PC-9 (cell line): ENCODE measurements at regions not wholly inside any gene's neighbourhood (a gene's known extent, or its start where the extent isn't known, plus 50 kb on each side); places are given as distances from the start of the nearest gene placed in this dataset.

ENCODE experiments used
- BruUV-seq: library from RNA; stranded (reverse); fragments of 400-500 nt; replicated peaks from 2 replicates; lab custom pipeline; 2021; lab: Mats Ljungman, UMichigan
- CTCF ChIA-PET: fragments of 300-600 bp; sonication (Branson Sonifier 250); formaldehyde crosslinking; loops from one replicate; lab custom pipeline; 2022; ENCODE audit warnings: antibody characterized with exemption; lab: Charles Lee
- POLR2A ChIA-PET: fragments of 300-600 bp; sonication (Branson Sonifier 250); formaldehyde crosslinking; loops from one replicate; lab custom pipeline; 2022; ENCODE audit warnings: antibody characterized with exemption; ENCODE audit not compliant: unreplicated experiment; lab: Charles Lee
- DNase-seq, 2 experiments: peaks; one replicate each; pipeline versions ENCODE4 v3.0.0 to v3.0.0-alpha.2; 2015 to 2022; ENCODE audit warnings: mixed read lengths in 1 of 2
- H2AFZ ChIP-seq: fragments of 200-600 bp; sonication (generic); 2 replicates; pipeline ENCODE4 v1.8.1; 2017; ENCODE audit warnings: antibody characterized with exemption
- H3F3A ChIP-seq: fragments of 200-600 bp; sonication (generic); 2 replicates; pipeline ENCODE4 v1.8.1; 2017; ENCODE audit warnings: antibody characterized with exemption, mild to moderate bottlenecking, low read depth; ENCODE audit not compliant: insufficient read depth
- H3K27ac ChIP-seq: fragments of 200-600 bp; sonication (generic); 2 replicates; pipeline ENCODE4 v1.6.1; 2016; ENCODE audit warnings: mixed run types
- H3K27me3 ChIP-seq: fragments of 200-600 bp; sonication (generic); 2 replicates; pipeline ENCODE4 v1.6.1; 2016; ENCODE audit warnings: low read depth, mixed run types; ENCODE audit not compliant: insufficient read depth
- H3K36me3 ChIP-seq: fragments of 200-600 bp; sonication (generic); 2 replicates; pipeline ENCODE4 v1.6.1; 2016; ENCODE audit warnings: low read depth, mixed run types
- H3K4me1 ChIP-seq: fragments of 200-600 bp; sonication (generic); replicated peaks from 2 replicates; pipeline ENCODE4 v1.6.1; 2016; ENCODE audit warnings: mixed run types; ENCODE audit not compliant: insufficient read depth
- H3K4me2 ChIP-seq: fragments of 200-600 bp; sonication (generic); 2 replicates; pipeline ENCODE4 v1.6.1; 2017; ENCODE audit warnings: mixed run types
- H3K4me3 ChIP-seq: fragments of 200-600 bp; sonication (generic); 2 replicates; pipeline ENCODE4 v1.6.1; 2016; ENCODE audit warnings: mixed run types
- H3K79me2 ChIP-seq: fragments of 200-600 bp; sonication (generic); 2 replicates; pipeline ENCODE4 v1.6.1; 2017; ENCODE audit warnings: low read depth, mixed run types
- H3K9me2 ChIP-seq: fragments of 200-600 bp; sonication (generic); 2 replicates; pipeline ENCODE4 v1.8.1; 2017; ENCODE audit warnings: mild to moderate bottlenecking; ENCODE audit not compliant: insufficient read depth
- H3K9me3 ChIP-seq: fragments of 200-600 bp; sonication (generic); 2 replicates; pipeline ENCODE4 v1.8.1; 2016; ENCODE audit warnings: low read depth; ENCODE audit not compliant: insufficient read depth
- H4K20me1 ChIP-seq: fragments of 200-600 bp; sonication (generic); 2 replicates; pipeline ENCODE4 v1.8.1; 2017; ENCODE audit not compliant: insufficient read depth
- CTCF ChIP-seq: fragments of 200-600 bp; sonication (generic); conservative IDR thresholded peaks from 2 replicates; pipeline ENCODE4 v1.6.1; 2017; ENCODE audit warnings: mixed run types, antibody characterized with exemption, mild to moderate bottlenecking, moderate library complexity
- EZH2 ChIP-seq: fragments of 200-600 bp; sonication (generic); IDR thresholded peaks from 2 replicates; pipeline ENCODE4 v1.8.0; 2017; ENCODE audit warnings: antibody characterized with exemption, low read depth
- intact Hi-C: fragments of 100-400 bp; cut with micrococcal nuclease; formaldehyde crosslinking; loops from one replicate; pipeline ENCODE4 v1.10.0; 2022; ENCODE audit not compliant: unreplicated experiment

- peak overlapping the region; percentile 3 for H2AFZ ChIP-seq
- no TSS peak for BruUV-seq
- TF ChIP-seq CTCF (no peak), EZH2 (no peak)
- no peaks in the 10 kb centered on the region for H3K79me2 ChIP-seq
- peak overlapping the region; percentile 55 for H3K4me2 ChIP-seq
- intact Hi-C loops, result loop anchor here (1.0 to 2.0 kb wide), 3 partner anchors 58 to 135 kb away; partner anchors contain the start of gene PTPRK
- H3K36me3 ChIP-seq, result no peaks in the 10 kb centered on the region
- H3K9me3 ChIP-seq, result peaks cover 9% of the 10 kb centered on the region; the same call in 1 of the 2 replicates
- H3K4me3 ChIP-seq, result peak overlapping the region; percentile 1; the same call in 1 of the 2 replicates
- CTCF ChIA-PET, result interaction anchor here (1.0 kb wide), 1 partner anchor 136 kb away, joined by 3 read pairs; the partner anchor contains the start of gene PTPRK
- H3K27me3 ChIP-seq, result no peaks in the 10 kb centered on the region
- H3K9me2 ChIP-seq, result no peaks in the 10 kb centered on the region
- POLR2A ChIA-PET, result interaction anchor here (0.6 to 0.7 kb wide), 2 partner anchors 87 to 159 kb away, joined by 3 to 6 read pairs; no protein-coding TSS in a partner anchor
- H3F3A ChIP-seq, result peaks cover 12% of the 10 kb centered on the region
- peak overlapping the region; percentile 89 for H3K27ac ChIP-seq
- H3K4me1 ChIP-seq, result peaks cover 43% of the 10 kb centered on the region
- peak; percentile 56 to 97 for DNase-seq
- H4K20me1 ChIP-seq, result no peaks in the 10 kb centered on the region
Measured at GRCh38 chr6:128655978-128656498, 135.6 kb upstream of the PTPRK start.

GRCh38 chr6:128648022-128648598 lies 127.7 kb upstream of the PTPRK start:
- H3K9me2 ChIP-seq, result no peaks in the 10 kb centered on the region
- TF ChIP-seq EZH2 (no peak), CTCF (no peak)
- H4K20me1 ChIP-seq, result no peaks in the 10 kb centered on the region
- POLR2A ChIA-PET, result no interaction called here
- intact Hi-C loops, result no loop called here
- no TSS peak for BruUV-seq
- no peaks in the 10 kb centered on the region for H3K27me3 ChIP-seq
- no peak overlapping the region for H3K4me2 ChIP-seq
- no peaks in the 10 kb centered on the region for H3K36me3 ChIP-seq
- no peaks in the 10 kb centered on the region for H3K9me3 ChIP-seq
- H3K4me1 ChIP-seq, result peaks cover 8% of the 10 kb centered on the region; the same call in 1 of the 2 replicates
- CTCF ChIA-PET, result interaction anchor here (0.6 kb wide), 1 partner anchor 14 kb away, joined by 3 read pairs; no protein-coding TSS in a partner anchor
- H3F3A ChIP-seq, result no peaks in the 10 kb centered on the region
- no peak overlapping the region for H3K27ac ChIP-seq
- H3K79me2 ChIP-seq, result no peaks in the 10 kb centered on the region
- no peak for DNase-seq
- H2AFZ ChIP-seq, result no peak overlapping the region
- no peak overlapping the region for H3K4me3 ChIP-seq

GRCh38 chr6:128642132-128642531 lies 121.7 kb upstream of the PTPRK start:
- Histone ChIP-seq H3K79me2 (no peaks in the 10 kb centered on the region), H3K9me3 (peaks cover 8% of the 10 kb centered on the region; the same call in 1 of the 2 replicates), H2AFZ (no peak overlapping the region), H3K27ac (no peak overlapping the region), H3K36me3 (no peaks in the 10 kb centered on the region), H3K9me2 (peaks cover 3% of the 10 kb centered on the region; the same call in 1 of the 2 replicates), H4K20me1 (no peaks in the 10 kb centered on the region), H3F3A (no peaks in the 10 kb centered on the region), H3K4me1 (no peaks in the 10 kb centered on the region), H3K27me3 (no peaks in the 10 kb centered on the region), H3K4me3 (no peak overlapping the region), H3K4me2 (no peak overlapping the region)
- TF ChIP-seq CTCF (no peak), EZH2 (no peak)
- POLR2A ChIA-PET, result no interaction called here
- DNase-seq, result no peak
- intact Hi-C loops, result no loop called here
- CTCF ChIA-PET, result no interaction called here
- no TSS peak for BruUV-seq
